Gastroesophageal sphincter (tissue), 4 donors: ENCODE measurements at regions not wholly inside any gene's neighbourhood (a gene's known extent, or its start where the extent isn't known, plus 50 kb on each side); places are given as distances from the start of the nearest gene placed in this dataset.

Source experiments
- ATAC-seq: fragments of 150-250 bp; one replicate; pipeline ENCODE4 v1.9.1; 2016; ENCODE audit warnings: mild to moderate bottlenecking, moderate library complexity
- H3K27ac ChIP-seq, 4 donors: fragments of 200-600 bp; sonication (generic) in 3 of 4; 1 replicate in 3 of 4; 2 replicates in 1 of 4; pipeline ENCODE4 v1.5.1; 2016 to 2019
- H3K27me3 ChIP-seq: fragments of 200-600 bp; sonication (generic); one replicate; pipeline ENCODE4 v1.5.1; 2019
- H3K36me3 ChIP-seq, 2 donors: fragments of 200-600 bp; sonication (generic); one replicate each; pipeline ENCODE4 v1.5.1; 2019; ENCODE audit warnings: control low read depth in 1 of 2
- H3K4me1 ChIP-seq, 3 donors: fragments of 200-600 bp; sonication (generic); 1 replicate in 2 of 3; 2 replicates in 1 of 3; pipeline ENCODE4 v1.5.1; 2016 to 2019; ENCODE audit warnings: control low read depth in 2 of 3
- H3K4me3 ChIP-seq, 2 donors: fragments of 200-600 bp; sonication (generic); one replicate each; pipeline ENCODE4 v1.5.1; 2019; ENCODE audit warnings: mild to moderate bottlenecking in 1 of 2, moderate library complexity in 1 of 2
- H3K9me3 ChIP-seq, 3 donors: fragments of 200-600 bp; sonication (generic); one replicate each; pipeline ENCODE4 v1.5.1; 2017 to 2019; ENCODE audit warnings: control low read depth in 2 of 3
- EP300 ChIP-seq: sonication (generic); formaldehyde crosslinking; IDR thresholded peaks from one replicate; pipeline ENCODE4 v1.6.1; 2017; ENCODE audit warnings: antibody characterized with exemption, mild to moderate bottlenecking
- POLR2A ChIP-seq, 2 donors: fragments of 450-650 bp; IDR thresholded peaks; one replicate each; pipeline ENCODE4 v1.6.1; 2017; ENCODE audit warnings: antibody characterized with exemption in 2 of 2, mild to moderate bottlenecking in 2 of 2, moderate library complexity in 1 of 2
- POLR2AphosphoS5 ChIP-seq: sonication (generic); formaldehyde crosslinking; IDR thresholded peaks from one replicate; pipeline ENCODE4 v1.6.1; 2017; ENCODE audit warnings: antibody characterized with exemption
- WGBS, 2 donors: methylation state at CpG; one replicate each; pipeline ENCODE4 v1.1.5; 2018; ENCODE audit warnings: low coverage in 1 of 2; 5-methylcytosine and 5-hydroxymethylcytosine counted together
- TF ChIP-seq, protein P1 (sequence below), 4 experiments: fragments of 200-600 bp in 2 of 4; fragments of 450-650 bp in 2 of 4; sonication (generic) in 1 of 4; IDR thresholded peaks; one replicate each; pipeline ENCODE4 v1.5.1; 2017 to 2019; ENCODE audit warnings: antibody characterized with exemption in 4 of 4, mild to moderate bottlenecking in 2 of 4, moderate library complexity in 2 of 4

DNA sequence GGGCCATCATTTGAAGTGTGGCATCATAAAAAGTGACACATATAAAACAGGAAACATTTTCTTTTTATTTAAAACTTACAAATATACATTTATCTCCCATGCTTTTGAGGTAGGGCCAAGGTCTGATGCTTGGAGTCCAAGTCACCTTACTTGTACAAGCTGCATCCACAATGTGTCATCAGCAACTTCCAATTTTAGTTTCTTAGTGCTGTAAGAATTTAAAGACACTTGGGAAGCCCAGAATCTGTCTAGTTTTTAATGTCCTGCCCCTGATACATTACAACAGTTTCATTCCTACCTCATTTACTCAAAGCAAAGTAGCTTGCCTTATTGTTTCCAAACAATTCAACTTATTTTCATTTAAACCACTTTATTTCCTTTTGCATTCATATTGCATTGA is 297.7 kb downstream of the MTX2 start:
- H3K4me1 ChIP-seq: no peaks in the 10 kb centered on the region
- H3K27ac ChIP-seq: no peak overlapping the region
- H3K27me3 ChIP-seq: peaks cover 28% of the 10 kb centered on the region
- H3K4me3 ChIP-seq: no peak overlapping the region
- no peaks in the 10 kb centered on the region for H3K9me3 ChIP-seq
- ATAC-seq: no peak
- TF ChIP-seq EP300: no peak
- no peak for TF ChIP-seq POLR2A (IDR thresholded peaks at IDR 0.05)
- TF ChIP-seq, protein P1, sequence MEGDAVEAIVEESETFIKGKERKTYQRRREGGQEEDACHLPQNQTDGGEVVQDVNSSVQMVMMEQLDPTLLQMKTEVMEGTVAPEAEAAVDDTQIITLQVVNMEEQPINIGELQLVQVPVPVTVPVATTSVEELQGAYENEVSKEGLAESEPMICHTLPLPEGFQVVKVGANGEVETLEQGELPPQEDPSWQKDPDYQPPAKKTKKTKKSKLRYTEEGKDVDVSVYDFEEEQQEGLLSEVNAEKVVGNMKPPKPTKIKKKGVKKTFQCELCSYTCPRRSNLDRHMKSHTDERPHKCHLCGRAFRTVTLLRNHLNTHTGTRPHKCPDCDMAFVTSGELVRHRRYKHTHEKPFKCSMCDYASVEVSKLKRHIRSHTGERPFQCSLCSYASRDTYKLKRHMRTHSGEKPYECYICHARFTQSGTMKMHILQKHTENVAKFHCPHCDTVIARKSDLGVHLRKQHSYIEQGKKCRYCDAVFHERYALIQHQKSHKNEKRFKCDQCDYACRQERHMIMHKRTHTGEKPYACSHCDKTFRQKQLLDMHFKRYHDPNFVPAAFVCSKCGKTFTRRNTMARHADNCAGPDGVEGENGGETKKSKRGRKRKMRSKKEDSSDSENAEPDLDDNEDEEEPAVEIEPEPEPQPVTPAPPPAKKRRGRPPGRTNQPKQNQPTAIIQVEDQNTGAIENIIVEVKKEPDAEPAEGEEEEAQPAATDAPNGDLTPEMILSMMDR (IDR thresholded peaks at IDR 0.05): no peak
- no peak for TF ChIP-seq POLR2AphosphoS5
- H3K36me3 ChIP-seq: no peaks in the 10 kb centered on the region

DNA sequence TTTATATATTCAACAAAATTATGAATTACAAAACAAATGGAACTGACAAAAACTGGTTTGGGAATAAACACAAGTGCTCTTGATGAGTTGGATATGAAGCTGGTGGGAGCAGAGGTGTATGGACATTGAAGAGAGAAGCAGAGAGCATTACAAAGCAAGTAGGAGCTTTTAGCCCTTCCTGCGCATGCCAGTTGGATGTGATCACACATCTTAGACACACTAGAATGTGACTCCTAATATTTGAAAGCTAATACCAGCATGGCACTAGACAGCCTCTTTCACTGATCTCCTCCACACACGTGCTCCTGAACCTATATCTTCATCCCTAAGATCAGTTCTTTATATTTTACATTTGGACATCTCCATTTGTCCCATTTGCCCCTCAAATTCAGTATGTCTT is 298.1 kb downstream of the MTX2 start:
- H3K4me3 ChIP-seq: no peak overlapping the region
- peaks cover 28% of the 10 kb centered on the region for H3K27me3 ChIP-seq
- H3K4me1 ChIP-seq: no peaks in the 10 kb centered on the region
- no peak overlapping the region for H3K27ac ChIP-seq
- no peak for ATAC-seq
- H3K36me3 ChIP-seq: no peaks in the 10 kb centered on the region
- WGBS, 2 donors: 75 to 100% methylated on average over 1 to 2 of the region's 2 CpGs
- H3K9me3 ChIP-seq: no peaks in the 10 kb centered on the region
- TF ChIP-seq, protein P1 (IDR thresholded peaks at IDR 0.05): no peak
- no peak for TF ChIP-seq EP300
- TF ChIP-seq POLR2AphosphoS5: no peak
- no peak for TF ChIP-seq POLR2A (IDR thresholded peaks at IDR 0.05)

DNA sequence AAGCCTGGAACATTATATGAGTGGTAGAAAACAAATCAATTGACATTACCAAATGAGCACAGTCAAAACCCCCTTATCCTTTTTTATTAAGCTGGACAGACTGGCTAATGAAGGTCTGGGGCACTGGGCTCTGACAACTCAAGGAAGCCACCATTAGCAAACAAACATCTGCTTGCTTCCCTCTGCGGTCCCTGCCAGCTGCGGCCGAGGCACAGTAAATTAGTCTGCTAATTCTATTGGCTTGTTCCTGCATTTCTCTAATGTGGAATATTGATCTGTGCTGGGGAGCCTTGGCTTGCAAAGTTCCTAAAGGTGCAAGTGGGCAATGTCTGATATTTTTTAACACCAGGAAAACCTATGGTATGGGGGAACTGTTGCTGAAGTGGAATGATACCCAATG is 300.3 kb downstream of the MTX2 start:
- H3K27me3 ChIP-seq: peaks cover 31% of the 10 kb centered on the region
- H3K27ac ChIP-seq: no peak overlapping the region
- no peak overlapping the region for H3K4me3 ChIP-seq
- 77 to 84% methylated on average over 3 of the region's 3 CpGs for WGBS, 2 donors
- H3K9me3 ChIP-seq: no peaks in the 10 kb centered on the region
- no peaks in the 10 kb centered on the region for H3K4me1 ChIP-seq
- H3K36me3 ChIP-seq: no peaks in the 10 kb centered on the region
- no peak for ATAC-seq
- TF ChIP-seq EP300 (no peak), POLR2A (IDR thresholded peaks at IDR 0.05) (no peak), POLR2AphosphoS5 (no peak)
- TF ChIP-seq, protein P1 (IDR thresholded peaks at IDR 0.05): no peak

DNA sequence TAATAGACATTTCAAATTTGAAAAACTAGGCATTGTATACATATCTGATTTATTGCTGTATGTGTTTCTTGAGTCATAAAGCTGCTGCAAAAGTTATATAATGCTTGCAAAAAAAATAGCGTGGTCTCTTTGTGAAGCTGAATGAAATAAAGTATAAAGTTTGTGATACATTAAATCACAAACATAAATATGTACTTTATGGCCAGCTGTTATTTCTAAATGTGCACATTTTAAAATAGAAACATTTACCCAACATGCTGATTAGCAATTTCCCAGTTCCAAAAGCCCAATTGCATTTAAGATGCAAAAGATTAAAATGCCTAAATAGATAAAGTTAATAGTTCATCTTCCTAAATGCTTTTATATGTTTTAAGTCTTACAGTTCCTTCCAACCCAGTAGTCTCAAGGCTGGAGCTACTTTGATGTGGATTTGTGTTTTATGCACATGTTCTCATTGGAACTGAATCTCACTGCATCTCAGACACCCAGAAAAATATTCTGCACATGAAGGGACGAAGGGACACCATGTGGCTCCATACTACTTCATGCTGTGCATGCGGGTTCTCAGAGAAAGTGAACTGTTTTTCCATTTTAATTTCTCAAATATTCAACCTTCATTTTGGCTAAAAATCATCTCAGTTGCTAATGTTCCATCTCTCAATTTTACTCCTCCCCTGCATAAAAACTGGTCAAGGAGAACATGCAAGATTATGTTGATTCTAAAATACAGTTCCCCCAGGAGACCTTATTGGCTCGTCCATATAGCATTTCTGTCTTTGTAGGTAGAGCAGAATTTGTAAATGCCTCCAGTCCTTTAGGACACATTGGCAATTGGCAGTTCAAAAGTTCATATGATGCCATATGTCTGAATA is 304.6 kb downstream of the MTX2 start:
- Histone ChIP-seq H3K4me1 (no peaks in the 10 kb centered on the region), H3K36me3 (no peaks in the 10 kb centered on the region), H3K4me3 (no peak overlapping the region), H3K9me3 (no peaks in the 10 kb centered on the region), H3K27ac (no peak overlapping the region), H3K27me3 (peaks cover 26% of the 10 kb centered on the region)
- no peak for ATAC-seq
- TF ChIP-seq, protein P1 (IDR thresholded peaks at IDR 0.05): no peak
- TF ChIP-seq POLR2A (IDR thresholded peaks at IDR 0.05): no peak
- TF ChIP-seq POLR2AphosphoS5: no peak
- TF ChIP-seq EP300: no peak
- 68 to 77% methylated on average over 4 of the region's 4 CpGs for WGBS, 2 donors
